ENCODE measurements at regions not wholly inside any gene's neighbourhood (a gene's known extent, or its start where the extent isn't known, plus 50 kb on each side); places are given as distances from the start of the nearest gene placed in this dataset.

- TF ChIP-seq, protein P1, sequence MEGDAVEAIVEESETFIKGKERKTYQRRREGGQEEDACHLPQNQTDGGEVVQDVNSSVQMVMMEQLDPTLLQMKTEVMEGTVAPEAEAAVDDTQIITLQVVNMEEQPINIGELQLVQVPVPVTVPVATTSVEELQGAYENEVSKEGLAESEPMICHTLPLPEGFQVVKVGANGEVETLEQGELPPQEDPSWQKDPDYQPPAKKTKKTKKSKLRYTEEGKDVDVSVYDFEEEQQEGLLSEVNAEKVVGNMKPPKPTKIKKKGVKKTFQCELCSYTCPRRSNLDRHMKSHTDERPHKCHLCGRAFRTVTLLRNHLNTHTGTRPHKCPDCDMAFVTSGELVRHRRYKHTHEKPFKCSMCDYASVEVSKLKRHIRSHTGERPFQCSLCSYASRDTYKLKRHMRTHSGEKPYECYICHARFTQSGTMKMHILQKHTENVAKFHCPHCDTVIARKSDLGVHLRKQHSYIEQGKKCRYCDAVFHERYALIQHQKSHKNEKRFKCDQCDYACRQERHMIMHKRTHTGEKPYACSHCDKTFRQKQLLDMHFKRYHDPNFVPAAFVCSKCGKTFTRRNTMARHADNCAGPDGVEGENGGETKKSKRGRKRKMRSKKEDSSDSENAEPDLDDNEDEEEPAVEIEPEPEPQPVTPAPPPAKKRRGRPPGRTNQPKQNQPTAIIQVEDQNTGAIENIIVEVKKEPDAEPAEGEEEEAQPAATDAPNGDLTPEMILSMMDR (IDR thresholded peaks at IDR 0.05; ENCODE audit: insufficient read depth, low read depth, low read length), result no peak
- no peak for TF ChIP-seq EZH2 (IDR thresholded peaks at IDR 0.05; ENCODE audit: insufficient read depth, low read length)
Measured at GRCh38 chr6:149224399-149224798, 93.1 kb upstream of the TAB2 start.

Data from astrocyte (in vitro differentiated cells and primary cell).